Activated CD4-positive, alpha-beta T cell treated with anti-CD3 and anti-CD28 coated beads, Interleukin-2, amount 10 ng/mL, durations not matched to agents 24 days and 14 days (primary cell): ENCODE measurements at regions not wholly inside any gene's neighbourhood (a gene's known extent, or its start where the extent isn't known, plus 50 kb on each side); places are given as distances from the start of the nearest gene placed in this dataset.

Source experiments
- DNase-seq: peaks from one replicate; pipeline ENCODE4 v3.0.0; 2022
- H3K27ac Mint-ChIP-seq: one replicate; pipeline ENCODE4 v1.8.0; 2022; ENCODE audit warnings: mild to moderate bottlenecking, mixed read lengths
- H3K27me3 Mint-ChIP-seq: one replicate; pipeline ENCODE4 v1.8.0; 2022; ENCODE audit warnings: mixed read lengths
- H3K36me3 Mint-ChIP-seq: one replicate; pipeline ENCODE4 v1.8.0; 2022; ENCODE audit warnings: low read depth, mild to moderate bottlenecking, mixed read lengths
- H3K4me1 Mint-ChIP-seq: one replicate; pipeline ENCODE4 v1.8.0; 2021; ENCODE audit warnings: mixed read lengths
- H3K4me3 Mint-ChIP-seq: one replicate; pipeline ENCODE4 v1.8.0; 2022; ENCODE audit warnings: mild to moderate bottlenecking, moderate library complexity, mixed read lengths
- H3K9me3 Mint-ChIP-seq: one replicate; pipeline ENCODE4 v1.8.0; 2021; ENCODE audit warnings: mixed read lengths
- intact Hi-C: fragments of 100-400 bp; cut with micrococcal nuclease; formaldehyde crosslinking; loops from one replicate; pipeline ENCODE4 v1.15.1; 2023

- Mint-ChIP-seq H3K4me3 (no peak overlapping the region), H3K4me1 (no peaks in the 10 kb centered on the region), H3K9me3 (no peaks in the 10 kb centered on the region), H3K27ac (no peak overlapping the region), H3K36me3 (no peaks in the 10 kb centered on the region), H3K27me3 (no peaks in the 10 kb centered on the region)
- intact Hi-C loops, result no loop called here
- no peak for DNase-seq
These were observed 158.8 kb downstream of the FOXA2 start for GRCh38 chr20:22425344-22426295.

- Mint-ChIP-seq H3K36me3 (no peaks in the 10 kb centered on the region), H3K27ac (no peak overlapping the region), H3K4me1 (no peaks in the 10 kb centered on the region), H3K4me3 (no peak overlapping the region), H3K27me3 (no peaks in the 10 kb centered on the region), H3K9me3 (no peaks in the 10 kb centered on the region)
- intact Hi-C loops, result no loop called here
- no peak for DNase-seq
These were observed 161.1 kb downstream of the FOXA2 start for GRCh38 chr20:22423190-22423832.

- Mint-ChIP-seq H3K27ac (no peak overlapping the region), H3K4me1 (no peaks in the 10 kb centered on the region), H3K27me3 (no peaks in the 10 kb centered on the region), H3K9me3 (no peaks in the 10 kb centered on the region), H3K4me3 (no peak overlapping the region), H3K36me3 (no peaks in the 10 kb centered on the region)
- intact Hi-C loops, result no loop called here
- DNase-seq, result no peak
These were observed 164.2 kb downstream of the FOXA2 start for GRCh38 chr20:22420116-22420598.

GRCh38 chr20:22418738-22419137 is 165.6 kb downstream of the FOXA2 start:
- H3K4me3 Mint-ChIP-seq, result no peak overlapping the region
- H3K36me3 Mint-ChIP-seq, result no peaks in the 10 kb centered on the region
- no peak overlapping the region for H3K27ac Mint-ChIP-seq
- H3K27me3 Mint-ChIP-seq, result no peaks in the 10 kb centered on the region
- H3K4me1 Mint-ChIP-seq, result no peaks in the 10 kb centered on the region
- DNase-seq, result no peak
- intact Hi-C loops, result no loop called here
- no peaks in the 10 kb centered on the region for H3K9me3 Mint-ChIP-seq

- Mint-ChIP-seq H3K36me3 (no peaks in the 10 kb centered on the region), H3K27ac (no peak overlapping the region), H3K4me1 (no peaks in the 10 kb centered on the region), H3K9me3 (no peaks in the 10 kb centered on the region), H3K4me3 (no peak overlapping the region), H3K27me3 (no peaks in the 10 kb centered on the region)
- intact Hi-C loops, result no loop called here
- no peak for DNase-seq
These were observed 170.0 kb downstream of the FOXA2 start for GRCh38 chr20:22414305-22414742.

- intact Hi-C loops, result no loop called here
- H3K9me3 Mint-ChIP-seq, result peaks cover 4% of the 10 kb centered on the region
These were observed 171.1 kb downstream of the FOXA2 start for GRCh38 chr20:22412977-22413868.

GRCh38 chr20:22411627-22412450 is 172.5 kb downstream of the FOXA2 start:
- Mint-ChIP-seq H3K4me3 (no peak overlapping the region), H3K4me1 (no peaks in the 10 kb centered on the region), H3K27me3 (no peaks in the 10 kb centered on the region), H3K9me3 (peaks cover 4% of the 10 kb centered on the region), H3K27ac (no peak overlapping the region), H3K36me3 (no peaks in the 10 kb centered on the region)
- intact Hi-C loops, result no loop called here
- no peak for DNase-seq

More at GRCh38 chr20:22412977-22413868, 171.1 kb downstream of the FOXA2 start:
- no peak overlapping the region for H3K27ac Mint-ChIP-seq
- H3K36me3 Mint-ChIP-seq, result no peaks in the 10 kb centered on the region
- no peaks in the 10 kb centered on the region for H3K27me3 Mint-ChIP-seq
- no peak overlapping the region for H3K4me3 Mint-ChIP-seq
- no peak for DNase-seq
- no peaks in the 10 kb centered on the region for H3K4me1 Mint-ChIP-seq

GRCh38 chr20:22411286-22411626 is 173.1 kb downstream of the FOXA2 start:
- H3K27ac Mint-ChIP-seq, result no peak overlapping the region
- peaks cover 4% of the 10 kb centered on the region for H3K9me3 Mint-ChIP-seq
- H3K4me1 Mint-ChIP-seq, result peaks cover 2% of the 10 kb centered on the region
- intact Hi-C loops, result no loop called here
- no peaks in the 10 kb centered on the region for H3K27me3 Mint-ChIP-seq
- H3K4me3 Mint-ChIP-seq, result no peak overlapping the region
- H3K36me3 Mint-ChIP-seq, result no peaks in the 10 kb centered on the region
- no peak for DNase-seq

- H3K4me1 Mint-ChIP-seq, result peaks cover 2% of the 10 kb centered on the region
- H3K9me3 Mint-ChIP-seq, result peaks cover 4% of the 10 kb centered on the region
- DNase-seq, result no peak
- no peaks in the 10 kb centered on the region for H3K27me3 Mint-ChIP-seq
- intact Hi-C loops, result no loop called here
- H3K4me3 Mint-ChIP-seq, result no peak overlapping the region
- H3K27ac Mint-ChIP-seq, result no peak overlapping the region
- H3K36me3 Mint-ChIP-seq, result no peaks in the 10 kb centered on the region
These were observed 173.7 kb downstream of the FOXA2 start for GRCh38 chr20:22410556-22411130.

GRCh38 chr20:22408521-22409402 is 175.6 kb downstream of the FOXA2 start:
- no peaks in the 10 kb centered on the region for H3K36me3 Mint-ChIP-seq
- no peak overlapping the region for H3K4me3 Mint-ChIP-seq
- no peak for DNase-seq
- intact Hi-C loops, result no loop called here
- no peaks in the 10 kb centered on the region for H3K27me3 Mint-ChIP-seq
- peaks cover 2% of the 10 kb centered on the region for H3K4me1 Mint-ChIP-seq
- H3K9me3 Mint-ChIP-seq, result peaks cover 4% of the 10 kb centered on the region
- H3K27ac Mint-ChIP-seq, result no peak overlapping the region

GRCh38 chr20:22407237-22408193 is 176.9 kb downstream of the FOXA2 start:
- H3K27ac Mint-ChIP-seq, result no peak overlapping the region
- H3K4me3 Mint-ChIP-seq, result no peak overlapping the region
- H3K4me1 Mint-ChIP-seq, result peaks cover 4% of the 10 kb centered on the region
- no peak for DNase-seq
- peaks cover 5% of the 10 kb centered on the region for H3K27me3 Mint-ChIP-seq
- intact Hi-C loops, result no loop called here
- no peaks in the 10 kb centered on the region for H3K36me3 Mint-ChIP-seq
- peaks cover 4% of the 10 kb centered on the region for H3K9me3 Mint-ChIP-seq
